IgD-negative memory B cell (primary cell): ENCODE measurements at regions not wholly inside any gene's neighbourhood (a gene's known extent, or its start where the extent isn't known, plus 50 kb on each side); places are given as distances from the start of the nearest gene placed in this dataset.
"Not testable (repeated sequence)": the region's sequence is repeated elsewhere in the genome, so short reads cannot be mapped to it uniquely, and the experiment has no call there.

ENCODE experiments used
- H3K27ac Mint-ChIP-seq, 3 donors: one replicate each; pipeline ENCODE4 v1.8.0; 2020 to 2022; ENCODE audit warnings: mild to moderate bottlenecking in 3 of 3, mixed read lengths in 3 of 3, moderate library complexity in 1 of 3
- H3K27me3 Mint-ChIP-seq: one replicate; pipeline ENCODE4 v1.8.0; 2021; ENCODE audit warnings: mixed read lengths
- H3K36me3 Mint-ChIP-seq: one replicate; pipeline ENCODE4 v1.8.0; 2020; ENCODE audit warnings: mild to moderate bottlenecking, mixed read lengths
- H3K4me1 Mint-ChIP-seq, 3 donors: one replicate each; pipeline ENCODE4 v1.8.0; 2020 to 2022; ENCODE audit warnings: mixed read lengths in 3 of 3, mild to moderate bottlenecking in 1 of 3
- H3K4me3 Mint-ChIP-seq, 4 donors: one replicate each; pipeline ENCODE4 v1.8.0; 2020 to 2022; ENCODE audit warnings: mild to moderate bottlenecking in 4 of 4, mixed read lengths in 4 of 4, moderate library complexity in 3 of 4
- H3K9me3 Mint-ChIP-seq, 3 donors: one replicate each; pipeline ENCODE4 v1.8.0; 2020 to 2021; ENCODE audit warnings: mixed read lengths in 3 of 3, mild to moderate bottlenecking in 1 of 3

DNA sequence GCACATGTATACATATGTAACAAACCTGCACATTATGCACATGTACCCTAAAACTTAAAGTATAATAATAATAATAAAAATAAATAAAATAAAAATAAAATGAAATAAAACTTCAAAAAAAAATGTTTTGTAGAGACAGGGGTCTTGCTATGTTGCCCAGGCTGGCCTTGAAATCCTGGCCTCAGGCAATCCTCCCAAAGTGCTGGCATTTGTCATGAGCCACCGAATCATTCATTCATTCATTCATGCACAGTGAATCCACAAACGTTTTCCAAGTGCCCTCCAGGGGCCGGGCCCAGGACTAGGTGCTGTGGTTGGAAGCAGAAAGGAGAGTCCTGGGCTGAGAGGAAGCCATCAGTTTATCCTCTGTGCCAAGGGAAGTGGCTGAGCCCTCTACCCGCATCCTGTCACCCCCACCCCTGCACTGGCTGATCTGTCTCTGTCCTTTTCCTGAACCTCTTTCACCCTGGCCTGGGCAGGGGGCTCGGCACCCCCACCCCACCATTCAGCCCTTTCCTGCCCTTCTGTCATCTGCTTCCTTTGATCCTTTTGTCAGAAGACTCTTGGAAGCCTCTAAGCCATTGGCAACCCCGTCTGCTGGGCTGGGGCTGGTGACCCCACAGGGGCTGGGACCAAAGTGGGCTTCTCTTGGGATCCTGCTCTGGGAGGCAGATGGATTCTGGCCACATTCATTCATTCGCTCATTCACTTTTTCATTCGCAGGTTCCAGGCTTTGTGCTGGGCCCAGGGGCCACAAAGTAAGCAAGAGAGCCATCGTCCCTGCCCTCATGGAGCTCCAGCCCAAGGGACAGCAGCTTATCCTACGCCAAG lies 84.3 kb downstream of the IGLL1 start:
- H3K4me1 Mint-ChIP-seq: no peaks in the 10 kb centered on the region
- H3K27me3 Mint-ChIP-seq: peaks cover 20% of the 10 kb centered on the region
- no peak overlapping the region for H3K4me3 Mint-ChIP-seq

DNA sequence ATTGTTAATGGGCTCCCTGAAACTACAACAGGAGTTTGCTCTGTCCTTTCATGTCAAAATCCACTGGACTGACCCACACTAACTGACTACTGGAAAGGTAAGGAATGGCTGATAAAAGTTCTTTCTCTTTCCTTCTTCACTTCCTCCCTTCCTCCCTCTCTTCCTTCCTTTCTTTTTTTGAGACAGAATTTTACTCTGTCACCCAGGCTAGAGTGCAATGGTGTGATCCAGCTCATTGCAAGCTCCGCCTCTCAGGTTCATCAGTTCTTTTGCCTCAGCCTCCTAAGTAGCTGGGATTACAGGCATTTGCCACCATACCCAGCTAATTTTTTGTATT lies 85.2 kb downstream of the IGLL1 start:
- H3K4me3 Mint-ChIP-seq: no peak overlapping the region
- H3K27ac Mint-ChIP-seq: no peak overlapping the region
- no peaks in the 10 kb centered on the region for H3K4me1 Mint-ChIP-seq
- peaks cover 18% of the 10 kb centered on the region for H3K27me3 Mint-ChIP-seq
- no peaks in the 10 kb centered on the region for H3K9me3 Mint-ChIP-seq
- H3K36me3 Mint-ChIP-seq: peaks cover 3% of the 10 kb centered on the region

More for the DNA sequence above, 84.3 kb downstream of the IGLL1 start:
- H3K36me3 Mint-ChIP-seq: peaks cover 3% of the 10 kb centered on the region
- H3K9me3 Mint-ChIP-seq: no peaks in the 10 kb centered on the region
- H3K27ac Mint-ChIP-seq: peak overlapping the region in 2 of 3 donors; percentile 36 to 59

GRCh38 chr22:23485490-23485889 lies 94.6 kb downstream of the IGLL1 start:
- H3K27me3 Mint-ChIP-seq: no peaks in the 10 kb centered on the region
- H3K36me3 Mint-ChIP-seq: peaks cover 1% of the 10 kb centered on the region
- no peaks in the 10 kb centered on the region for H3K4me1 Mint-ChIP-seq
- no peak overlapping the region for H3K4me3 Mint-ChIP-seq
- no peak overlapping the region for H3K27ac Mint-ChIP-seq
- H3K9me3 Mint-ChIP-seq: peaks cover 0 to 2% (median 0%) of the 10 kb centered on the region in 3 donors

DNA sequence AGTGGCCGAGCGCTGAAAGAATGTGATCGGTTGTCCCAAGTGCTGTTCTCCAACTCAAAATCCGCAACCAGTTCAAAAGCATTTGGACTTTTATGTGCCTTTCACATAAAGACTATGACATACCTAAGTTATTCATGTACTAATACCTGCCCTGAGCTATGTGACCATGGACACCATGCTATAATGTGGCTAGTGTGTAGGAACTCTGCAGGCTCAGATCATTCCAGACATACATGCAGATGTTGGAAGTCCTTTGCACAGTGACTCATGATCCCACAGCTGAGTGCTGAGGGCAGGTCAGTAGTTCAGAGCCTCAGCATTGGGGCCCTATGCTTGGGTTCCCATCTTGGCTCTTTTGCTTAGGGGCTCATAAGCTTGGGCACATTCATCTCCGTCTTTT lies 95.4 kb downstream of the IGLL1 start:
- H3K36me3 Mint-ChIP-seq: peaks cover 1% of the 10 kb centered on the region
- no peak overlapping the region for H3K4me3 Mint-ChIP-seq
- no peak overlapping the region for H3K27ac Mint-ChIP-seq
- no peaks in the 10 kb centered on the region for H3K27me3 Mint-ChIP-seq
- H3K4me1 Mint-ChIP-seq: no peaks in the 10 kb centered on the region
- H3K9me3 Mint-ChIP-seq: peaks cover 0 to 2% (median 0%) of the 10 kb centered on the region in 3 donors

DNA sequence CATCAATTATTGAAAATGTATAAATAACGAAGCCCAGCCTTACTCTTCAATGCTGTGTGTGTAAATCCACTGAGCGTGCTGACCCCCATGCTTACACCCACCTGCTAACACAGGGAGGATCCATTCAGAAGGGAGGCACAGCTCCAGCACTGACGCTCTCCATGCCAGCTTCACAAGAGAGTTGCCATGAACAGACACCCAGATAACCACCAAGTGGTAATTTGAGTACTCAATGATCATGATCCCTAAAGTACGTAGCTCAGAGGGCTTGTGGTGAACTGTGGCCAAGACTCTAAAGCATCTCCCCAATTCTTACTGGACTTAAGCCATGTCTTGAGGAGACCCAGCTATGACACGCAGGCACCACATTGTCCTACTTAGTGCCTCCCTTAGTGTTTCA lies 98.7 kb downstream of the IGLL1 start:
- Mint-ChIP-seq H3K27me3 (peaks cover 5% of the 10 kb centered on the region), H3K4me1 (peaks cover 0 to 4% (median 0%) of the 10 kb centered on the region in 3 donors), H3K27ac (no peak overlapping the region), H3K4me3 (no peak overlapping the region), H3K36me3 (no peaks in the 10 kb centered on the region), H3K9me3 (no peaks in the 10 kb centered on the region)

DNA sequence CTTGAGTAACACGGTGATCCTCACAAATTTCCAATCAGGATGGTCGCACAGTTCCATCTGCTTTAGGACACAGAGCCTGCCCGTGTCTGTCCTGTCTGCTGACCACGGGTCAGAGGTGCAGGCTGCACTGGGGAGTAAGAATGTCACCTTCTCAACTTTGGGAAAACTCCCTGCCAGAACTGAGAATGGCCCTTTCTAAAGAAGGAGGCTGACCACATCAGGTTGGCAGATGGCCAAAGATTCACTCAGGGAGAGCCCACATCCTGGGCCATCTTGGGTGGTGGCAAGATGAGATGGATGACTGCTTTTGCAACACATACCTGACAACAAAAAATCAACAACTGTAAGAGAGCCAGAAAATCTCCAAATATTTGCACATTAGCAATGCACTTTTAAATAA lies 101.9 kb downstream of the IGLL1 start:
- peaks cover 5% of the 10 kb centered on the region for H3K27me3 Mint-ChIP-seq
- no peak overlapping the region for H3K4me3 Mint-ChIP-seq
- H3K4me1 Mint-ChIP-seq: peaks cover 2 to 4% (median 4%) of the 10 kb centered on the region in 3 donors
- H3K36me3 Mint-ChIP-seq: no peaks in the 10 kb centered on the region
- no peaks in the 10 kb centered on the region for H3K9me3 Mint-ChIP-seq
- H3K27ac Mint-ChIP-seq: no peak overlapping the region

GRCh38 chr22:23474531-23474930 lies 105.6 kb downstream of the IGLL1 start:
- H3K27ac Mint-ChIP-seq, H3K4me3 Mint-ChIP-seq, H3K9me3 Mint-ChIP-seq, H3K36me3 Mint-ChIP-seq, H3K27me3 Mint-ChIP-seq: not testable (repeated sequence)
- H3K4me1 Mint-ChIP-seq: peaks cover 8 to 15% (median 12%) of the 10 kb centered on the region in 3 donors

DNA sequence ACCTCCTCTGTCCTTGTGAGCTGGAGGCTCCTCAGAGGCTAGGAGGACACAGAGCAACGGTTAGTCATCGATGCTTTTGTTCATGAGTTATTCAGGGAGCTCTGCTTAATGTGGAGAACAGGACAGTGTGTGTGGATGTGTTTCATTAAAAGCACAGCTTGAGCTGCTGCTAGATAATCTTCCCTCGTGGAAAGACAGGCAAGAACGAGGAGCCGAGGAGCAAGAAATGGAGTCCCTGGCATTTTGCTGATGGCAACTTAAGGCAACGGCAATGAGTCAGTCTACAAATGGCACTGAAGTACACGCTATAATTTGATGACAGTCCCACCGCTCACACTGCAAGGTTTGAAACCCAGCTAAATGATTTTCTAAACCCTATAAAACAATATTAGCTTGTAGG lies 106.2 kb downstream of the IGLL1 start:
- Mint-ChIP-seq H3K27ac (no peak overlapping the region), H3K9me3 (no peaks in the 10 kb centered on the region), H3K4me1 (peaks cover 8 to 15% (median 12%) of the 10 kb centered on the region in 3 donors), H3K4me3 (no peak overlapping the region), H3K27me3 (peaks cover 4% of the 10 kb centered on the region), H3K36me3 (no peaks in the 10 kb centered on the region)

DNA sequence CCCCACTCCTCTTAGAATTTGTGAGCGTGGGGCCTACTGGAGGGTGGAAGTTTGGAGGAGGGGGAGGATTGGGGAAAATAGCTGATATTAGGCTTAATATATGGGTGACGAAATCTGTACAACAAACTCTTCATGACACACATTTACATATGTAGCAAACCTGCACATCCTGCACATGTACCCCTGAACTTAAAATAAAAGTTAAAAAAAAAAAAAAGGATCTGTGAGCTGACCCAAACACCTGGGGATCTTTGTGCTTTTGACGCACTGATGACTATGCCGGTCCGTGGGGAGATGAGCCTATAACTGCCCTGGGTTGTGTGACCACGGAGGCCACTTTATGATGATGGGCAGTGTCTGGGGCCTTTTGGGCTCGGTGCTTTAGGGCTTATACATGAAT lies 107.7 kb downstream of the IGLL1 start:
- not testable (repeated sequence) for H3K36me3 Mint-ChIP-seq, H3K27ac Mint-ChIP-seq, H3K9me3 Mint-ChIP-seq, H3K27me3 Mint-ChIP-seq
- peaks cover 8 to 12% (median 11%) of the 10 kb centered on the region in 3 donors for H3K4me1 Mint-ChIP-seq
- peak overlapping the region in 1 of 4 donors; percentile 61 for H3K4me3 Mint-ChIP-seq

GRCh38 chr22:23471698-23472097 lies 108.4 kb downstream of the IGLL1 start:
- H3K27ac Mint-ChIP-seq: no peak overlapping the region

GRCh38 chr22:23470811-23471389 lies 109.2 kb downstream of the IGLL1 start:
- Mint-ChIP-seq H3K27ac (no peak overlapping the region), H3K4me3 (no peak overlapping the region), H3K27me3 (peaks cover 3% of the 10 kb centered on the region), H3K4me1 (peaks cover 8 to 12% (median 11%) of the 10 kb centered on the region in 3 donors), H3K9me3 (no peaks in the 10 kb centered on the region), H3K36me3 (no peaks in the 10 kb centered on the region)

More at GRCh38 chr22:23471698-23472097, 108.4 kb downstream of the IGLL1 start:
- no peaks in the 10 kb centered on the region for H3K36me3 Mint-ChIP-seq
- peaks cover 3% of the 10 kb centered on the region for H3K27me3 Mint-ChIP-seq
- no peak overlapping the region for H3K4me3 Mint-ChIP-seq
- no peaks in the 10 kb centered on the region for H3K9me3 Mint-ChIP-seq
- peaks cover 8 to 12% (median 11%) of the 10 kb centered on the region in 3 donors for H3K4me1 Mint-ChIP-seq

DNA sequence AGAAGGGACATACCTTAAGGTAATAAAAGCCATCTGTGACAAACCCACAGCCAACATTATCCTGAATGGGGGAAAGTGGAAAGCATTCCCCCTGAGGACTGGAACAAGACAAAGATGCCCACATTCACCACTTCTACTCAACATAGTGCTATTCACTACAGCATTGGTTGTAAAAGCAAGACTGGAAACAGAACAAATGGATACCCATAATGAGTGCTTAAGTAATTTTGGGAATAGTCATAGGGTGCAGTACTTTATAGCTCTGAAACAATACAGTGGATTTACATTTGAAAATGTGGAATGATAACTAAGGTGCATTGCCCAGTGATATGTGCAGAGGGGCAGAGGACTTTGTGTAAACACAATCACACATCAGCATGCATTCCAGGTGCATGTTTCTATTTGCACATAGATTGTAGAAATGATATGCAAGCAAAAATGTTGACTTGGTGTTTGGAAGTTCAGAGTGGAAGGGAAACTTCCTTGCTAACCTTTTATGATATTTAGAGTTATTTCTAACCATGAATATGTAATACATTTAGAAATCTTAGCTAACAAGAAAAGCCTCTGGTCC lies 112.3 kb downstream of the IGLL1 start:
- H3K4me1 Mint-ChIP-seq: peaks cover under 1 to 7% (median 7%) of the 10 kb centered on the region in 3 donors

GRCh38 chr22:23466351-23466750 lies 113.7 kb downstream of the IGLL1 start:
- peaks cover 13% of the 10 kb centered on the region for H3K27me3 Mint-ChIP-seq
- H3K27ac Mint-ChIP-seq: no peak overlapping the region
- no peaks in the 10 kb centered on the region for H3K4me1 Mint-ChIP-seq
- no peaks in the 10 kb centered on the region for H3K9me3 Mint-ChIP-seq
- H3K36me3 Mint-ChIP-seq: no peaks in the 10 kb centered on the region
- H3K4me3 Mint-ChIP-seq: no peak overlapping the region

More for the DNA sequence above, 112.3 kb downstream of the IGLL1 start:
- Mint-ChIP-seq H3K27me3 (peaks cover 6% of the 10 kb centered on the region), H3K9me3 (no peaks in the 10 kb centered on the region), H3K27ac (no peak overlapping the region), H3K36me3 (no peaks in the 10 kb centered on the region), H3K4me3 (no peak overlapping the region)

GRCh38 chr22:23464796-23465195 lies 115.3 kb downstream of the IGLL1 start:
- H3K4me3 Mint-ChIP-seq, H3K4me1 Mint-ChIP-seq, H3K36me3 Mint-ChIP-seq, H3K27ac Mint-ChIP-seq, H3K9me3 Mint-ChIP-seq: not testable (repeated sequence)
- H3K27me3 Mint-ChIP-seq: peaks cover 13% of the 10 kb centered on the region

- not testable (repeated sequence) for H3K36me3 Mint-ChIP-seq, H3K4me1 Mint-ChIP-seq, H3K27ac Mint-ChIP-seq, H3K4me3 Mint-ChIP-seq, H3K9me3 Mint-ChIP-seq
- peaks cover 31% of the 10 kb centered on the region for H3K27me3 Mint-ChIP-seq
Observed at GRCh38 chr22:23460517-23461031, 119.5 kb downstream of the IGLL1 start.
